GM18907 (cell line): ENCODE measurements at regions not wholly inside any gene's neighbourhood (a gene's known extent, or its start where the extent isn't known, plus 50 kb on each side); places are given as distances from the start of the nearest gene placed in this dataset.
"Not testable (repeated sequence)": the region's sequence is repeated elsewhere in the genome, so short reads cannot be mapped to it uniquely, and the experiment has no call there.

Experiments
- ATAC-seq: cut with Tn5 transposase; IDR thresholded peaks from one replicate; pipeline ENCODE4 v1.9.1; 2021; ENCODE audit warnings: mild to moderate bottlenecking, moderate library complexity; ENCODE audit not compliant: unreplicated experiment

GRCh38 chr9:89953263-89953662 lies 348.5 kb downstream of the GADD45G start:
- not testable (repeated sequence) for ATAC-seq

GRCh38 chr9:89953824-89954615 lies 349.2 kb downstream of the GADD45G start:
- no peak for ATAC-seq

- no peak for ATAC-seq
Measured at GRCh38 chr9:89955144-89955543, 350.3 kb downstream of the GADD45G start.

GRCh38 chr9:89955626-89956025 lies 350.8 kb downstream of the GADD45G start:
- no peak for ATAC-seq

- no peak for ATAC-seq
Measured at GRCh38 chr9:89956331-89956730, 351.5 kb downstream of the GADD45G start.

GRCh38 chr9:89956907-89957306 lies 352.1 kb downstream of the GADD45G start:
- ATAC-seq, result no peak

- no peak for ATAC-seq
Measured at GRCh38 chr9:89958086-89958485, 353.3 kb downstream of the GADD45G start.

GRCh38 chr9:89961616-89962341 lies 357.0 kb downstream of the GADD45G start:
- no peak for ATAC-seq

GRCh38 chr9:89963280-89963679 lies 358.5 kb downstream of the GADD45G start:
- ATAC-seq, result no peak

- ATAC-seq, result no peak
Measured at GRCh38 chr9:89967527-89967926, 362.7 kb downstream of the GADD45G start.

GRCh38 chr9:89969156-89969675 lies 364.4 kb downstream of the GADD45G start:
- no peak for ATAC-seq

- no peak for ATAC-seq
Measured at GRCh38 chr9:89969881-89970639, 365.2 kb downstream of the GADD45G start.

GRCh38 chr9:89970701-89971100 lies 365.9 kb downstream of the GADD45G start:
- ATAC-seq, result no peak

GRCh38 chr9:89972535-89972934 lies 367.7 kb downstream of the GADD45G start:
- ATAC-seq, result no peak

GRCh38 chr9:89974582-89974981 lies 369.8 kb downstream of the GADD45G start:
- no peak for ATAC-seq

GRCh38 chr9:89975024-89975423 lies 370.2 kb downstream of the GADD45G start:
- no peak for ATAC-seq

GRCh38 chr9:89975630-89976029 lies 370.8 kb downstream of the GADD45G start:
- no peak for ATAC-seq

- no peak for ATAC-seq
Measured at GRCh38 chr9:89978185-89978584, 373.4 kb downstream of the GADD45G start.

- ATAC-seq, result no peak
Measured at GRCh38 chr9:89980600-89980999, 375.8 kb downstream of the GADD45G start.

- no peak for ATAC-seq
Measured at GRCh38 chr9:89982016-89982415, 377.2 kb downstream of the GADD45G start.

- ATAC-seq, result no peak
Measured at GRCh38 chr9:89983411-89983810, 378.6 kb downstream of the GADD45G start.
